GM12873 (cell line): ENCODE measurements at regions not wholly inside any gene's neighbourhood (a gene's known extent, or its start where the extent isn't known, plus 50 kb on each side); places are given as distances from the start of the nearest gene placed in this dataset.

Experiments used
- TF ChIP-seq, protein P1 (sequence below): IDR thresholded peaks from 2 replicates; pipeline ENCODE4 v1.5.1; 2012; ENCODE audit warnings: low read depth, mild to moderate bottlenecking, moderate library complexity, low read length, control low read depth; ENCODE audit not compliant: insufficient read depth; ENCODE audit errors: missing control alignments

- TF ChIP-seq, protein P1, sequence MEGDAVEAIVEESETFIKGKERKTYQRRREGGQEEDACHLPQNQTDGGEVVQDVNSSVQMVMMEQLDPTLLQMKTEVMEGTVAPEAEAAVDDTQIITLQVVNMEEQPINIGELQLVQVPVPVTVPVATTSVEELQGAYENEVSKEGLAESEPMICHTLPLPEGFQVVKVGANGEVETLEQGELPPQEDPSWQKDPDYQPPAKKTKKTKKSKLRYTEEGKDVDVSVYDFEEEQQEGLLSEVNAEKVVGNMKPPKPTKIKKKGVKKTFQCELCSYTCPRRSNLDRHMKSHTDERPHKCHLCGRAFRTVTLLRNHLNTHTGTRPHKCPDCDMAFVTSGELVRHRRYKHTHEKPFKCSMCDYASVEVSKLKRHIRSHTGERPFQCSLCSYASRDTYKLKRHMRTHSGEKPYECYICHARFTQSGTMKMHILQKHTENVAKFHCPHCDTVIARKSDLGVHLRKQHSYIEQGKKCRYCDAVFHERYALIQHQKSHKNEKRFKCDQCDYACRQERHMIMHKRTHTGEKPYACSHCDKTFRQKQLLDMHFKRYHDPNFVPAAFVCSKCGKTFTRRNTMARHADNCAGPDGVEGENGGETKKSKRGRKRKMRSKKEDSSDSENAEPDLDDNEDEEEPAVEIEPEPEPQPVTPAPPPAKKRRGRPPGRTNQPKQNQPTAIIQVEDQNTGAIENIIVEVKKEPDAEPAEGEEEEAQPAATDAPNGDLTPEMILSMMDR, result peak; percentile 13
Observed at GRCh38 chr9:85805134-85806005, 63.6 kb upstream of the AGTPBP1 start.

- TF ChIP-seq, protein P1, result peak; percentile 35
Observed at GRCh38 chr9:85818971-85819370, 77.2 kb upstream of the AGTPBP1 start.

GRCh38 chr9:85824949-85825348, 83.2 kb upstream of the AGTPBP1 start:
- TF ChIP-seq, protein P1, result peak; percentile 37

GRCh38 chr9:85858056-85858750, 82.7 kb upstream of the NAA35 start:
- TF ChIP-seq, protein P1, result no peak

GRCh38 chr9:85859765-85860164, 81.2 kb upstream of the NAA35 start:
- TF ChIP-seq, protein P1, result no peak

- TF ChIP-seq, protein P1, result no peak
Observed at GRCh38 chr9:85863875-85864274, 77.1 kb upstream of the NAA35 start.

DNA sequence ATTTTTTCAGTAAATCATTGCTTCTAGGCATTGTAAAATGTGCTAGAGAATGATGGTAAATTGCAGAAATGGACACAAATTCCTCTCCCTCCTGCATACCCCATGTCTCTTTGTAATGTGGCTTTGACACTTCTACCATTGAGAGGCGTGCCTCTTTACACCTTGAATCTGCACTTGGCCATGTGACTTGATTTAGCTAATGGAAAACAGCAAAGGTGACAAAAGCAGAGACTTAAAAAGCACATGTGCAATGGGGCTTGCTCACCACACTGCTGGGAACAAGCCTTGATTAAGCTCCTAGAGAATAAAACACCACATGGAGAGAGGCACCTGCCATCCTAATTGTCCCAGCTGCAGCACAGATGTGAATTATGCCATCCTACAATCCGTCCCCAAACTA, 69.9 kb upstream of the NAA35 start:
- TF ChIP-seq, protein P1, result no peak
